ENCODE measurements at regions not wholly inside any gene's neighbourhood (a gene's known extent, or its start where the extent isn't known, plus 50 kb on each side); places are given as distances from the start of the nearest gene placed in this dataset.
"Not testable (repeated sequence)": the region's sequence is repeated elsewhere in the genome, so short reads cannot be mapped to it uniquely, and the experiment has no call there.

- TF ChIP-seq CTCF (IDR thresholded peaks at IDR 0.05): no peak
- no peaks in the 10 kb centered on the region for H3K27me3 Mint-ChIP-seq (ENCODE audit: low read depth)
- no peak for DNase-seq (ENCODE audit: low spot score)
- no peaks in the 10 kb centered on the region for H3K36me3 Mint-ChIP-seq (ENCODE audit: low read depth)
- no peak overlapping the region for H3K27ac Mint-ChIP-seq (ENCODE audit: unreplicated experiment)
- peaks cover 65% of the 10 kb centered on the region for H3K9me3 Mint-ChIP-seq (ENCODE audit: low read depth)
- no peaks in the 10 kb centered on the region for H3K4me1 Mint-ChIP-seq (ENCODE audit: low read depth)
- no peak overlapping the region for H3K4me3 Mint-ChIP-seq (ENCODE audit: unreplicated experiment)
Observed at GRCh38 chr14:106390947-106391346, 864.6 kb downstream of the TMEM121 start.

GRCh38 chr14:106393742-106394141, 867.4 kb downstream of the TMEM121 start:
- peaks cover 64% of the 10 kb centered on the region for H3K9me3 Mint-ChIP-seq (ENCODE audit: low read depth)
- no peaks in the 10 kb centered on the region for H3K36me3 Mint-ChIP-seq (ENCODE audit: low read depth)
- no peaks in the 10 kb centered on the region for H3K4me1 Mint-ChIP-seq (ENCODE audit: low read depth)
- no peak overlapping the region for H3K4me3 Mint-ChIP-seq (ENCODE audit: unreplicated experiment)
- DNase-seq (ENCODE audit: low spot score): no peak
- TF ChIP-seq CTCF (IDR thresholded peaks at IDR 0.05): no peak
- no peak overlapping the region for H3K27ac Mint-ChIP-seq (ENCODE audit: unreplicated experiment)
- no peaks in the 10 kb centered on the region for H3K27me3 Mint-ChIP-seq (ENCODE audit: low read depth)

- no peak for TF ChIP-seq CTCF (IDR thresholded peaks at IDR 0.05)
- H3K27me3 Mint-ChIP-seq (ENCODE audit: low read depth): no peaks in the 10 kb centered on the region
- no peak overlapping the region for H3K27ac Mint-ChIP-seq (ENCODE audit: unreplicated experiment)
- no peaks in the 10 kb centered on the region for H3K36me3 Mint-ChIP-seq (ENCODE audit: low read depth)
- H3K4me3 Mint-ChIP-seq (ENCODE audit: unreplicated experiment): no peak overlapping the region
- H3K4me1 Mint-ChIP-seq (ENCODE audit: low read depth): no peaks in the 10 kb centered on the region
- peaks cover 53% of the 10 kb centered on the region for H3K9me3 Mint-ChIP-seq (ENCODE audit: low read depth)
- DNase-seq (ENCODE audit: low spot score): no peak
Observed at GRCh38 chr14:106395456-106396050, 869.2 kb downstream of the TMEM121 start.

- no peaks in the 10 kb centered on the region for H3K4me1 Mint-ChIP-seq (ENCODE audit: low read depth)
- no peak overlapping the region for H3K4me3 Mint-ChIP-seq (ENCODE audit: unreplicated experiment)
- no peak for TF ChIP-seq CTCF (IDR thresholded peaks at IDR 0.05)
- H3K9me3 Mint-ChIP-seq (ENCODE audit: low read depth): peaks cover 43% of the 10 kb centered on the region
- H3K27ac Mint-ChIP-seq (ENCODE audit: unreplicated experiment): no peak overlapping the region
- H3K36me3 Mint-ChIP-seq (ENCODE audit: low read depth): no peaks in the 10 kb centered on the region
- no peaks in the 10 kb centered on the region for H3K27me3 Mint-ChIP-seq (ENCODE audit: low read depth)
- DNase-seq (ENCODE audit: low spot score): no peak
Observed at GRCh38 chr14:106396999-106397398, 870.6 kb downstream of the TMEM121 start.

- H3K27me3 Mint-ChIP-seq (ENCODE audit: low read depth); H3K4me3 Mint-ChIP-seq (ENCODE audit: unreplicated experiment); H3K27ac Mint-ChIP-seq (ENCODE audit: unreplicated experiment); DNase-seq (ENCODE audit: low spot score); H3K36me3 Mint-ChIP-seq (ENCODE audit: low read depth); H3K4me1 Mint-ChIP-seq (ENCODE audit: low read depth): not testable (repeated sequence)
- H3K9me3 Mint-ChIP-seq (ENCODE audit: low read depth): peaks cover 40% of the 10 kb centered on the region
Observed at GRCh38 chr14:106398931-106399331, 872.5 kb downstream of the TMEM121 start.

GRCh38 chr14:106401316-106401715, 874.9 kb downstream of the TMEM121 start:
- H3K4me3 Mint-ChIP-seq (ENCODE audit: unreplicated experiment); H3K36me3 Mint-ChIP-seq (ENCODE audit: low read depth); DNase-seq (ENCODE audit: low spot score); H3K27me3 Mint-ChIP-seq (ENCODE audit: low read depth); H3K27ac Mint-ChIP-seq (ENCODE audit: unreplicated experiment); H3K4me1 Mint-ChIP-seq (ENCODE audit: low read depth): not testable (repeated sequence)
- peaks cover 37% of the 10 kb centered on the region for H3K9me3 Mint-ChIP-seq (ENCODE audit: low read depth)

- not testable (repeated sequence) for H3K27ac Mint-ChIP-seq (ENCODE audit: unreplicated experiment); H3K36me3 Mint-ChIP-seq (ENCODE audit: low read depth); DNase-seq (ENCODE audit: low spot score); H3K4me1 Mint-ChIP-seq (ENCODE audit: low read depth); H3K4me3 Mint-ChIP-seq (ENCODE audit: unreplicated experiment); H3K27me3 Mint-ChIP-seq (ENCODE audit: low read depth)
- peaks cover 31% of the 10 kb centered on the region for H3K9me3 Mint-ChIP-seq (ENCODE audit: low read depth)
Observed at GRCh38 chr14:106410229-106410628, 883.8 kb downstream of the TMEM121 start.

Measured in chondrocyte (in vitro differentiated cells).